Stimulated activated naive CD8-positive, alpha-beta T cell treated with anti-CD3 and anti-CD28 coated beads, Interleukin-15, amount 100 ng/mL, for 72 hours (primary cell): ENCODE measurements at regions not wholly inside any gene's neighbourhood (a gene's known extent, or its start where the extent isn't known, plus 50 kb on each side); places are given as distances from the start of the nearest gene placed in this dataset.

Experiments used
- ATAC-seq: fragments of 150-1000 bp; cut with Tn5 transposase; 2 replicates; pipeline ENCODE4 v1.10.0; 2021; ENCODE audit warnings: mild to moderate bottlenecking, moderate library complexity
- DNase-seq, 2 donors: peaks; one replicate each; pipeline ENCODE4 v3.0.0; 2021 to 2022
- H3K27ac Mint-ChIP-seq, 2 donors: one replicate each; pipeline ENCODE4 v1.8.0; 2022; ENCODE audit warnings: mild to moderate bottlenecking in 2 of 2, mixed read lengths in 2 of 2, moderate library complexity in 2 of 2
- H3K27me3 Mint-ChIP-seq: one replicate; pipeline ENCODE4 v1.8.0; 2022; ENCODE audit warnings: mixed read lengths
- H3K4me1 Mint-ChIP-seq: one replicate; pipeline ENCODE4 v1.8.0; 2022; ENCODE audit warnings: mild to moderate bottlenecking, mixed read lengths
- H3K4me3 Mint-ChIP-seq, 2 donors: one replicate each; pipeline ENCODE4 v1.8.0; 2022; ENCODE audit warnings: mild to moderate bottlenecking in 2 of 2, mixed read lengths in 2 of 2, moderate library complexity in 1 of 2
- H3K9me3 Mint-ChIP-seq, 2 donors: one replicate each; pipeline ENCODE4 v1.8.0; 2022; ENCODE audit warnings: mixed read lengths in 2 of 2

DNA sequence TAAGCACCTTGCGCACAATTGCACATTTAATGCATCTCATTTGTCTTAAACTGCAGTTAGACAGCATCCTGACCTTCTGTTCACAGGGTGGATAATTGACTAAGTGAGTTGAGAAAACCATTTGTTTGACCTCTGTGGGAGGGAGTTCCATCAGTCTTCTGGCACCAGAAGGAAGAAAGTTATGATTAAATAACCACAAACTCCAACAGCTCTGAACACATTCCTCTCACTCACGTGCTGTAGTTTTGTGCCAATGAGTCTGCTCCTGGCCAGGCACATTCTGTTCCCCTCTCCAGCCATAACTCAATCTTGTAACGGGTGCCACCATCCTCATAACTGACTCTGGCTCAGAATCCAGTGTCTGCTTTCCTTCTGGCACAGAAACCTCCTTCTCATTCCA is 817.2 kb downstream of the SLITRK1 start:
- H3K4me1 Mint-ChIP-seq = no peaks in the 10 kb centered on the region
- DNase-seq (no peak), ATAC-seq (no peak)
- no peak overlapping the region for H3K27ac Mint-ChIP-seq
- no peaks in the 10 kb centered on the region for H3K27me3 Mint-ChIP-seq
- H3K9me3 Mint-ChIP-seq = no peaks in the 10 kb centered on the region
- H3K4me3 Mint-ChIP-seq = no peak overlapping the region

DNA sequence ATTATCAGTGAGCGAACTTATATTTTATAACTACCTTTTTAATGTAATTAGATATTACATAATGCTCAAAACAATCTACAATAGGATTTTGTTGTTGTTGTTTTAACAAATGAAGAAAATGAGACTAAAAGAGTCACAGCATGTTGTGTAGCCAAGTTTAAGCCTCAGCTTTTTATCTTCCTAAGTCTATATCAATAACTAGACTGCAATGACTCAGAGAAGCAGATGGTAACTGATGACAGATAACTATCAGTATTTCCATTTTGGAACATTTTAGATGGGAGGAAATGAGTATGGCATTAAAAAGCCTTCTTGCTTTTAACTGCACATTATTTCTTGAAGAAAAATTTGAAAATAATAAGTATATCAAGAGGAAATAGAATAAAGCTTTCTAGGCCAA is 825.2 kb downstream of the SLITRK1 start:
- no peak overlapping the region for H3K4me3 Mint-ChIP-seq
- H3K27me3 Mint-ChIP-seq = no peaks in the 10 kb centered on the region
- no peak for DNase-seq
- ATAC-seq = no peak
- no peaks in the 10 kb centered on the region for H3K4me1 Mint-ChIP-seq
- H3K27ac Mint-ChIP-seq = no peak overlapping the region
- no peaks in the 10 kb centered on the region for H3K9me3 Mint-ChIP-seq

DNA sequence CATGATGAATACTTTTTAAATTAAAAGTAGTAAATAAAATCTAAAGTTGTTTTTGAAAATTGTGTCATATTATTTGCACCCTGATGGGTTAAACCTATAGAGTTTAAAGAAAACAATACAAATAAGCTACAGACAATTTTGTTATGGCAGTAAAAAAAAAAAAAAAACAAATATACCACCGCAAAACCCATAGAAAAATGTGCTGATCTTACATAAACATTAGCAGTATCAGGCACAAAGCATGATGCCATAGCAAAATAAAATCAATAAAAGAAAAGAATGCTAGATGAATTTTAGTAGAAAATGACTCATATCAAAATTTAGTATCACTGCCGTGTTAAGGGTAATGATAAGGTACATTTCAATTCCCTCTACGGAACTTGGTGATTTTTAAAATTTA is 826.0 kb downstream of the SLITRK1 start:
- DNase-seq = no peak
- H3K9me3 Mint-ChIP-seq = no peaks in the 10 kb centered on the region
- H3K27ac Mint-ChIP-seq = no peak overlapping the region
- ATAC-seq = no peak
- no peaks in the 10 kb centered on the region for H3K27me3 Mint-ChIP-seq
- no peaks in the 10 kb centered on the region for H3K4me1 Mint-ChIP-seq
- no peak overlapping the region for H3K4me3 Mint-ChIP-seq

DNA sequence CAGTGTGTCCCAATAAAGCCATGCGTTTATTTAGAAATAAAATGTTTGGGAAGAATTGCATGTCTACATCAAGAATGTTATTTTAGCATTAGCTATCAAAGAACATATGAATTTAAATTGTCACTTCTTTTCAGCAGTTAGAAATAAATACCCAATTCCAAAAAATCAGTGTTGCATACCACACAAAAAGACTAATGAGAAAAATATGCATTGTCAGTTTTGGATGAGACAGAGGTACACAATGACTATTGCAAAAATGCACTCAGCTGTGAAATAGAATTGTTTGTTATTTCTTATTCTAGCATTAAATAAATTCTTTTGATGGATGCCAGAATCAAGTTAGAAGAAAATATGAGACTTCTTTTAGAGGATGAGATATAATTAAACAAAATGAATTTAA is 833.9 kb downstream of the SLITRK1 start:
- Mint-ChIP-seq H3K27me3 (no peaks in the 10 kb centered on the region), H3K9me3 (peaks cover 0 to 5% of the 10 kb centered on the region in 2 donors), H3K4me1 (no peaks in the 10 kb centered on the region), H3K4me3 (no peak overlapping the region), H3K27ac (no peak overlapping the region)
- DNase-seq (no peak), ATAC-seq (no peak)

DNA sequence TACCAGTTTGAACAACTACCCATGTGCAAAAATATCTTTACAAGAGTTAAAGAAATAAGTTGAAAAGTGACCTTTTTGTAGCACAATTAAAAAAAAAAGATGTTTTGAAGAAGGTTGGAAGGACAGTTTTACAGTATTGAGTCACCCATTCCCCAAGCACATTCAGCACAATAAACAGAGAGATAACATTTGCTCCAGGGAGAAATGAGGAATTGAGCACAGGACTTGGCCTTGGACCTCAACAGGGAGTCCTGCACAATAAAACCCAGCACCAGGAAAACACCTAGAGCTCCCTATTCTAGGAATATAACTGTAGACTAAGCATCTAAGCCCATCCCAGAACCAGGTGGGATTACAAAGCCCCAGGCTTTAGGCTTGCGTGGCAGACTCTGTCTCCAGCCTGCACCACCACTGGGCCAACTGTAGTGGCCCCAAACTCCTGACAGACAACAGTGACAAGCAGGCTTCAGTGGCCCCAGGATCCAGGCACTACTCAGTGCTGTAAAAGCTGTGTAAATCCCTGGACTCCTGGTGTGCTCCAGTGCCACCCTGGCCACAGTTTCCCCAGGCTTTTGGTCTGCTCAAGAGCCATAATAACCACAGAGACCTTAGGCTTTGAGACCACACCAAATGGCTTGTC is 857.2 kb downstream of the SLITRK1 start:
- Mint-ChIP-seq H3K27me3 (no peaks in the 10 kb centered on the region), H3K4me1 (no peaks in the 10 kb centered on the region), H3K27ac (no peak overlapping the region), H3K4me3 (no peak overlapping the region), H3K9me3 (peaks cover 0 to 3% of the 10 kb centered on the region in 2 donors)
- DNase-seq = no peak
- ATAC-seq = no peak

DNA sequence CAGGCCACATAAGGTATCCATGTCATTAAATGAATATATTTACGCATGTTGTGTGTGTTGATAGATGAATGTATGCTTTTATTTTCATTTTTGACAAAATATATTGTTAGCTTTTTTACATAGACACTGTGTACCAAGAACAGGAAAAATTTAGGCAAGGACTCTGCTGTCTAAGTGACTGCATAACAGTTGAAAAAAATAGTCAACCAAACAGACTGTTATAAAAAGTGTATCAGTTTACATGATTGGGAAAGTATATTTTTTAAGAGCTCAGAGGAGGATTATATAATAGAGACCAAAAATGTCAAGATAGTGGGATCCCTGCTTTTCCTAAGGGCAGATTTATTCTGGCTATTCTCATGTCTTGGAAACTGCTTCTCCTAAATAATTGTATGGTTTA is 858.0 kb downstream of the SLITRK1 start:
- ATAC-seq (no peak), DNase-seq (no peak)
- Mint-ChIP-seq H3K9me3 (no peaks in the 10 kb centered on the region), H3K4me1 (no peaks in the 10 kb centered on the region), H3K4me3 (no peak overlapping the region), H3K27me3 (no peaks in the 10 kb centered on the region), H3K27ac (no peak overlapping the region)

DNA sequence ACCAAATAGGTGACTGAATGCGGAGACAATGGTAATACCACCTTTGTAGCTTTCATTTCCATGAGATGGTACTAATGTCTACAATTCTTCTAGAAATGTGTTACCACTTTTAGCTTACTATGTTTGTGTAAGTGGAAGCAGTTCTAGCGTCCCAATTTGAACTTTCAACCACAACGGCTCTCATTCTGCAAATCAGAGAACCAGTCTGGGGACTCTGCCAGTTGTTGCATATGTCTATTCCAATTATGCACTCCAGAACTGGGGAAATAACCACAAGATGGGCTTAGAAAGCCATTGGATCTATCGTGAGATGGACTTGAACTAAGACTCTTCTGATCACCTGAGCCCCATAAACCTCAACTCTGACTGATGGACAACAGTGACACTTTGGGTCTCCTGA is 862.3 kb downstream of the SLITRK1 start:
- Mint-ChIP-seq H3K27me3 (no peaks in the 10 kb centered on the region), H3K4me3 (no peak overlapping the region), H3K4me1 (no peaks in the 10 kb centered on the region), H3K27ac (no peak overlapping the region), H3K9me3 (peaks cover 0 to 4% of the 10 kb centered on the region in 2 donors)
- no peak for ATAC-seq
- no peak for DNase-seq

DNA sequence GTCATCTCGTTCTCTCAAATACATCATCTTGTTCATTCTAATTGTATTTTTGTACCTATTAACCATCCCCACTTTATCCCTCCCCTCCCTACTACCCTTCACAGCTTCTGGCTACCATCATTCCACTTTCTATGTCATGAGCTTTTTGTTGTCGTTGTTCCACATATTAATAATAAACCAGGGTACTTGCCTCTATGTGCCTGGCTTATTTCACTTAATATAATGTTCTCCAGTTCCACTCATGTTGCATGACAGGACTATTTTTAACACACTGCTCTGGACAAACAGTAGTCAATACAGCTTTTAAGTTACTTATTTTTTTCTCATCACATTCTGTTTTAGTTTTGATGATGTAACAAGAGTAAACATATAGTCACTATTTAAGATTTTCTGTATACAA is 872.3 kb downstream of the SLITRK1 start:
- H3K27ac Mint-ChIP-seq = no peak overlapping the region
- H3K9me3 Mint-ChIP-seq = peaks cover 0 to 4% of the 10 kb centered on the region in 2 donors
- ATAC-seq = no peak
- no peaks in the 10 kb centered on the region for H3K4me1 Mint-ChIP-seq
- H3K27me3 Mint-ChIP-seq = no peaks in the 10 kb centered on the region
- DNase-seq = no peak
- no peak overlapping the region for H3K4me3 Mint-ChIP-seq

DNA sequence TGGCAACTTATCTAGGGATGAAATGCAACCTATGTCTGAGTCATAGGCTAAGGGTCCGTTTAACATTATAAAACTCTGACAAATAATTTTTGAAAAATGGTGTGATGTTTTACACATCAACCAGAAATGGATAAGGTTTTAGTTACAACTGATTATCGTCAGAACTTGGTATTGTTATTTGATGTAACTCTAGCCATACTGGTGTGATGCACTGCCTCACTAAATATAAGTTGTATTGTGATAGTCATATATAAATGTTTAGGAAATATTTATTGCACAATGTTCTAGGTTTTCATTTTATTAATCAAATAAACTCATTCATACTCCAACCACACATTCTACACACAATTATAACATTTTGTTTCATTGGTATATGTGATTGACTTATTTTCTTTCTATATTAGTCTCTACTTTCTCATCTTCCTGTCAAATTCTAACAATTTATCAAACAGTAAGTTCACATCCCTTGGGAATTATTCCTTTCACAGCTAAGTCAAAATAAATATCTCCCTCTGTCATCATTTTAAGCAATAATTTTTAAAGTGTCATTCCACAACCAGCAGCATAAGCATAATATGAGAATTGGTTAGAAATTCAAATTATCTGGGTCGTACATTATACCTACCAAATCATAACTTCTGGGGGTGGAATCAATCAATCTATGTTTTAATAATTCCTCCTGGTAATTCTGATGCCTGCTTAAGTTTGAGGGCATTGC is 873.9 kb downstream of the SLITRK1 start:
- Mint-ChIP-seq H3K4me1 (no peaks in the 10 kb centered on the region), H3K27me3 (no peaks in the 10 kb centered on the region), H3K4me3 (no peak overlapping the region), H3K9me3 (peaks cover 4 to 11% of the 10 kb centered on the region in 2 donors), H3K27ac (no peak overlapping the region)
- DNase-seq (no peak), ATAC-seq (no peak)

DNA sequence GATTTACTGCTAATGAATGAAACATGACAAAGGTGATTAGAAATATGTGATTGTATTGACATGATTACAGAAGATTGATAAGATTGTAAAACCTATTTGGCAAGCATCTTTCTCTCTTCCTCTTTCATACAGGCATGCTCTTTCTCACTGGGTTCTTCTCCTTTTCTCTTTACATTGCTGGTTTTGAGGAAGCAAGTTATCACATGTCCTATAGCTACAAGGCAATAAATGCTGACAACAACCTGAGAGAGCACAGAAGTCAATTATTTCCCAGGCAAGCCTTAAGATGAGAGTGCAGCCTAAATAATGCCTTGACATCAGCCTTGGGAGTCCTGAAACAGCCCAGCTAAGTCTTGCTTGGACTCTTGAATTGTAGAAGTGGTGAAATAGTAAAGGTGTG is 875.0 kb downstream of the SLITRK1 start:
- DNase-seq (no peak), ATAC-seq (no peak)
- Mint-ChIP-seq H3K9me3 (peaks cover 4 to 11% of the 10 kb centered on the region in 2 donors), H3K4me3 (no peak overlapping the region), H3K27ac (no peak overlapping the region), H3K27me3 (no peaks in the 10 kb centered on the region), H3K4me1 (no peaks in the 10 kb centered on the region)

DNA sequence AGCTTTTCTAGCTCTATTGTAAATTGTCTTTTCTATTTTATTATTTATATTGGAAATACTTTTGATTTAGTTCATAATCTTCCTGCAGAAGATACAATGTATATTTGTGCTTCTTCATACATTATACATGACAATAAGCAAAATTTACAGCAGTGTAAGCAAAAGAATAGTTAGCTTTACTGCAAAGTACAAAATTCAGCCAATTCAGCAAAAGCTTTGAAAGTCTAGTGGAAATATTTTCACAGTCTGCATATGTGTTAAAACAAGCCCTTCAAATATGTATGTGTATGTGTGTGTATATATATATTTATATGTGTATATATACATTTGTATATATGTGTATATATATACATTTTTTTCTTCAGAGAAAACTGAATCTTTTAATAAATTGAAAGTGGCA is 879.1 kb downstream of the SLITRK1 start:
- peaks cover 5 to 18% of the 10 kb centered on the region in 2 donors for H3K9me3 Mint-ChIP-seq
- H3K27me3 Mint-ChIP-seq = no peaks in the 10 kb centered on the region
- no peak overlapping the region for H3K4me3 Mint-ChIP-seq
- no peak overlapping the region for H3K27ac Mint-ChIP-seq
- ATAC-seq = no peak
- DNase-seq = no peak
- no peaks in the 10 kb centered on the region for H3K4me1 Mint-ChIP-seq

DNA sequence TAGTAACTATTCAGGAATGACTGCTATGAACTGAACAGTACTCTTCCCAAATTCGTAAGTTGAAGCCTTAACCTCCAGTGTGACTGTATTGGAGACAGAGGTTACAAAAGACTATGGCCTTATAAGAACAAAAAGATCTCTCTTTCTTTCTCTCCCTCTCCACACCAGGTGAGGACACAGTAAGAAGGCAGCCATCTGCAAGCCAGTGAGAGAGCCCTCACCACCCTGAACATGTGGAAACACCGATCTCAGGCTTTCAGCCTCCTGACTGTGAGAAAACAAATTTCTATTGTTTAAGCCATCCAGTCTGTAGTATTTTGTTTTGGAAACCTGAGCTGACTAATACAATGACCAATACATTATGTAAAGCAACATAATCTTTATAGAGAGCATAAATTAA is 888.9 kb downstream of the SLITRK1 start:
- ATAC-seq (no peak), DNase-seq (no peak)
- Mint-ChIP-seq H3K9me3 (no peaks in the 10 kb centered on the region), H3K4me1 (no peaks in the 10 kb centered on the region), H3K27me3 (no peaks in the 10 kb centered on the region), H3K4me3 (no peak overlapping the region), H3K27ac (no peak overlapping the region)

DNA sequence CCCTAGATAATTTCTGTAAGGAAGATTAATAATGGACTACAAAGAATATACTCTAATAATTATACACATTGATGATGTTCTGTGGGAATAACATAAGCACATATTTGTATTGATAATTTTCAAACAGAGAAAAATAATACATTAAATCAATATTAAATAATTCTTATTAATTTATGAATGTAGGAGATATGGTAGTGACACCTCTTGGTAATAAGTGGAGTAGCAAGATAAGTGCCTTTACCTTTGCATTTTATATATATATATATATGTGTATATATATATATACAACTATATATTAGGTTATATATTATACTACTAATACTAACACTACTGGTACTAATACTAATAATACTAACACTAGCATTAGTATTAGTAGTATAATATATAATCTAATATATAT is 905.8 kb downstream of the SLITRK1 start:
- Mint-ChIP-seq H3K4me3 (no peak overlapping the region), H3K4me1 (no peaks in the 10 kb centered on the region), H3K27me3 (no peaks in the 10 kb centered on the region), H3K9me3 (peaks cover 4 to 11% of the 10 kb centered on the region in 2 donors), H3K27ac (no peak overlapping the region)
- no peak for ATAC-seq
- DNase-seq = no peak

DNA sequence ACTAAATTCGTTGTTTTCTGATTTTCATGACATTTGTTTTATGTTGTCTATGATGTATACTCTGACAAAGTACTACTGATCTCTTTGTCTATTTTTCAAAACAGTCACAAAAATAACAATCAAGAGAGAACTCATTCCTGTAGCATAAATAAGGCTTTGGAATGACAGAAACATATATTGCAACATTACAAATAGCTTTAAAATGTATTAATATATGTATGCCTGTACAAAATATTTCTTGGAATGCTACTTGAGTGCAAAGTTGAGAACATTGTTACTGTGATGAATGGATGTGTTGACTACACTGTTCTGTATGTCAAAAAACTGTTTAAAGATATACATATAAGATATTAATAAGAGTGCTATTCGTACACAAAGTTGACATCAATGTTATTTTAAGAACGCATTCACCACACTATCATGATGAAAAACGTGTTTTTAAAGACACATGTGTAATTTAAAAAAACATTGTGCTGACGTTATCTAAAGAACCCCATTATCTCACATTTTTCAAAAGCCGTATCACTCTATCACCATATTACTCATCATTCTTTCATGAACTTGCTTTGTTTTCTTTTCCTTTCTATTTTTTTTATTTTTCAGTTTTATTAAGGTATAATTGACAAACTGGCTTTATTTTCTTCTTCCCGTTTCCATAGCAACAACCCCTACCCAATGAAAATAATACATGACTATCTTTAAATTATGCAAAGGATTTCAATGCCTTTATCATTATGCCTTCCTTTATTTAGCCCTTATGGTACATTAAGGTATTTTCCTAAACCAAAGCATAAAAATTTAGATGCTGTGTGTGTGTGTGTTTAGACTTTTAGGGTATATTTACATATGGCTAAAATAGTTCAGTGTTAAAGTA is 918.8 kb downstream of the SLITRK1 start:
- H3K27ac Mint-ChIP-seq = no peak overlapping the region
- no peaks in the 10 kb centered on the region for H3K4me1 Mint-ChIP-seq
- DNase-seq (no peak), ATAC-seq (no peak)
- no peaks in the 10 kb centered on the region for H3K27me3 Mint-ChIP-seq
- no peaks in the 10 kb centered on the region for H3K9me3 Mint-ChIP-seq
- H3K4me3 Mint-ChIP-seq = no peak overlapping the region

DNA sequence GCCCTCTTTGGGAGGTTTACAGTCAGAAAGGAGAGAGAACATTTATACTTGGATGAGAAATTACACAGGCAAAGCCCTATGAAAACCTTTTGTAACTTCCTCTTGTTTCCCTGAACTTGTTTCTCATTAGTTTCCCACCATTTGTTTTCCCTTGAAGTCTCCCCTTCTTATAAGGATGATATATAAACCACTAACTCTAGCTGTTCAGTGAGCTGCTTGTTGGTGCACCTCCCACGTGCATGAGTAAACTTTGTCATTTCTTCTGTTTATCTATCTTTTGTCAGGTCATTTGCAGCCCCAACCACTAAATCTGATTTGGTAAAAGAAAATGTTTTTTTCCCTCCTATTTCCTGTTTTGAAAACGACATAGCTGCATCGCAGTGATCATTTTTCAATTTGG is 919.9 kb downstream of the SLITRK1 start:
- no peaks in the 10 kb centered on the region for H3K27me3 Mint-ChIP-seq
- H3K4me1 Mint-ChIP-seq = no peaks in the 10 kb centered on the region
- H3K27ac Mint-ChIP-seq = no peak overlapping the region
- ATAC-seq = no peak
- no peak overlapping the region for H3K4me3 Mint-ChIP-seq
- no peaks in the 10 kb centered on the region for H3K9me3 Mint-ChIP-seq
- no peak for DNase-seq

DNA sequence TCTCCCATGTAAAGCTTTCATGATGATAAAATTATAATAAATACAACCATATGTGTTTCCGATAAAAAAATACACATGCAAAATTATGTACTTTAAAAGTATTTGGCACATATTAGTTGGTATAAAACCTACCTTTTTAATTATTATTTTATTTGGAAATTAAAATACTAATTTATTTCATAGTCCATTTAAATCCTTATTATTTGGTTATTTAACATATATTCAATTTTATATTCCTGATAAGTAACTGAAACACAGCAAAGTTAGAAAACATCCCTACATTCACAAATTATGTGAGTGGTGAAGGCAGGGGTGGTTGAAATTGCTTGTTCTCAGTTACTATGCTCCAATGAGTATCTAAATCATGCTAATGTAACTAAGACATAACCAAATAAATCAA is 920.5 kb downstream of the SLITRK1 start:
- no peak for ATAC-seq

More for the DNA sequence above, 920.5 kb downstream of the SLITRK1 start:
- H3K27me3 Mint-ChIP-seq = no peaks in the 10 kb centered on the region
- no peaks in the 10 kb centered on the region for H3K4me1 Mint-ChIP-seq
- no peak overlapping the region for H3K27ac Mint-ChIP-seq
- H3K4me3 Mint-ChIP-seq = no peak overlapping the region
- no peak for DNase-seq
- H3K9me3 Mint-ChIP-seq = peaks cover 0 to 5% of the 10 kb centered on the region in 2 donors
